ENCODE measurements at regions not wholly inside any gene's neighbourhood (a gene's known extent, or its start where the extent isn't known, plus 50 kb on each side); places are given as distances from the start of the nearest gene placed in this dataset.

DNA sequence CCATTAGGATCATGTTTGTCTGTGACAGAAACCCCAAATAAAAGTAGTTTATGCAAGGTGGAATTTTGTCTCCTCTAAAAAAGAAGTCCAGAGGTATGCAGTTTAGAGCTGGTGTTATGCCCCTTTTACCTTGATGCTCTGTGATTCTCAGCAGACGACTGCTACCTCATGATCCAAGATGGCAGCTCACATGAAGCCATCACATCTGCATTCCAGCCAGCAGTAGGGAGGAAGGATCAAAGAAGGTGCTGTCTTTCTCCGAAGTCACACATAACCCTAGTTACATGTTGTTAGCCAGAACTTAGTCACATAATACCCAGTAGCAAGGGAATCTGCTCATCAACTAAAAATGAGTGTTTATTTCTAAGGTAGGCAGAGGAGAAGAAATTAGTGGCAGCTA, 135.7 kb upstream of the HS3ST2 start:
- TF ChIP-seq, protein P1, sequence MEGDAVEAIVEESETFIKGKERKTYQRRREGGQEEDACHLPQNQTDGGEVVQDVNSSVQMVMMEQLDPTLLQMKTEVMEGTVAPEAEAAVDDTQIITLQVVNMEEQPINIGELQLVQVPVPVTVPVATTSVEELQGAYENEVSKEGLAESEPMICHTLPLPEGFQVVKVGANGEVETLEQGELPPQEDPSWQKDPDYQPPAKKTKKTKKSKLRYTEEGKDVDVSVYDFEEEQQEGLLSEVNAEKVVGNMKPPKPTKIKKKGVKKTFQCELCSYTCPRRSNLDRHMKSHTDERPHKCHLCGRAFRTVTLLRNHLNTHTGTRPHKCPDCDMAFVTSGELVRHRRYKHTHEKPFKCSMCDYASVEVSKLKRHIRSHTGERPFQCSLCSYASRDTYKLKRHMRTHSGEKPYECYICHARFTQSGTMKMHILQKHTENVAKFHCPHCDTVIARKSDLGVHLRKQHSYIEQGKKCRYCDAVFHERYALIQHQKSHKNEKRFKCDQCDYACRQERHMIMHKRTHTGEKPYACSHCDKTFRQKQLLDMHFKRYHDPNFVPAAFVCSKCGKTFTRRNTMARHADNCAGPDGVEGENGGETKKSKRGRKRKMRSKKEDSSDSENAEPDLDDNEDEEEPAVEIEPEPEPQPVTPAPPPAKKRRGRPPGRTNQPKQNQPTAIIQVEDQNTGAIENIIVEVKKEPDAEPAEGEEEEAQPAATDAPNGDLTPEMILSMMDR (conservative IDR thresholded peaks at IDR 0.05; ENCODE audit: low read length), result no peak
- no peak for TF ChIP-seq EZH2phosphoT487 (IDR thresholded peaks at IDR 0.05; ENCODE audit: borderline replicate concordance)

Data from Loucy (cell line).